ENCODE measurements at regions not wholly inside any gene's neighbourhood (a gene's known extent, or its start where the extent isn't known, plus 50 kb on each side); places are given as distances from the start of the nearest gene placed in this dataset.
A peak's percentile ranks its signal among the peaks of the same experiment; 100 is the strongest.
"Not testable (repeated sequence)": the region's sequence is repeated elsewhere in the genome, so short reads cannot be mapped to it uniquely, and the experiment has no call there.

DNA sequence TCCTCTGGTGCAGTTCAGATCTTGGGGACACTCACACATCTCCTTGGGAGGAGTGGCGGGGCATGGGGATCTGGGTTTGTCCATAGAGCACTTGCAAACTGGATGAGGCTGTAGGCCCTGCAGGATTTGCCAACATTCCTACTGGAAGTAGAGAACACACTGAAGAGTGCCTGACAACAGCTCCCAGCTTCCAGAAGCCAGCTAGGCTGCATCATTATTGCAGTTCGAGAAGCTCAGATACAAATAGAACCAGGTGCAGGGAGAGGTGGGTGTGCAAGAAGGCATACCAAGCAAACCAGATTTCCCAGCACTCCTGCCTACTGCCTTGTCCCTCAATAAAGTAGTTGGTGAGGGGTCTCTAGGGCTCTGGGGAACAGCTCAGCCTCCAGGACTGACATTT, 52.5 kb downstream of the RHOB start:
- H3K9me3 ChIP-seq, result no peaks in the 10 kb centered on the region
- H3K36me3 ChIP-seq, result no peaks in the 10 kb centered on the region
- H3K4me1 ChIP-seq, result no peaks in the 10 kb centered on the region
- TF ChIP-seq, protein P1, sequence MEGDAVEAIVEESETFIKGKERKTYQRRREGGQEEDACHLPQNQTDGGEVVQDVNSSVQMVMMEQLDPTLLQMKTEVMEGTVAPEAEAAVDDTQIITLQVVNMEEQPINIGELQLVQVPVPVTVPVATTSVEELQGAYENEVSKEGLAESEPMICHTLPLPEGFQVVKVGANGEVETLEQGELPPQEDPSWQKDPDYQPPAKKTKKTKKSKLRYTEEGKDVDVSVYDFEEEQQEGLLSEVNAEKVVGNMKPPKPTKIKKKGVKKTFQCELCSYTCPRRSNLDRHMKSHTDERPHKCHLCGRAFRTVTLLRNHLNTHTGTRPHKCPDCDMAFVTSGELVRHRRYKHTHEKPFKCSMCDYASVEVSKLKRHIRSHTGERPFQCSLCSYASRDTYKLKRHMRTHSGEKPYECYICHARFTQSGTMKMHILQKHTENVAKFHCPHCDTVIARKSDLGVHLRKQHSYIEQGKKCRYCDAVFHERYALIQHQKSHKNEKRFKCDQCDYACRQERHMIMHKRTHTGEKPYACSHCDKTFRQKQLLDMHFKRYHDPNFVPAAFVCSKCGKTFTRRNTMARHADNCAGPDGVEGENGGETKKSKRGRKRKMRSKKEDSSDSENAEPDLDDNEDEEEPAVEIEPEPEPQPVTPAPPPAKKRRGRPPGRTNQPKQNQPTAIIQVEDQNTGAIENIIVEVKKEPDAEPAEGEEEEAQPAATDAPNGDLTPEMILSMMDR (IDR thresholded peaks at IDR 0.05), result no peak
- TF ChIP-seq POLR2A (IDR thresholded peaks at IDR 0.05) (no peak), EP300 (IDR thresholded peaks at IDR 0.05; ENCODE audit: low read depth) (no peak), POLR2AphosphoS5 (IDR thresholded peaks at IDR 0.05) (no peak)
- intact Hi-C loops (cut with DNase I; ENCODE audit: low total_unique reads) (no loop called here), in situ Hi-C loops (cut with MboI; ENCODE audit: low pct_ligation_motif_present in 1 of 4, low pct_unique_long_range_greater_than_20kb in 1 of 4, low sequenced_read_pairs in 3 of 4) (no loop called here)
- H3K4me3 ChIP-seq, result no peak overlapping the region
- WGBS, 2 donors (ENCODE audit: low coverage in 1 of 2), result 84% methylated on average over 2 of the region's 2 CpGs; no CpG with 5 or more reads in 1 of the 2 donors
- H3K27ac ChIP-seq, result no peak overlapping the region
- DNase-seq, result no peak
- no peaks in the 10 kb centered on the region for H3K27me3 ChIP-seq

- H3K36me3 ChIP-seq, result no peaks in the 10 kb centered on the region
- in situ Hi-C loops (cut with MboI; ENCODE audit: low pct_ligation_motif_present in 1 of 4, low pct_unique_long_range_greater_than_20kb in 1 of 4, low sequenced_read_pairs in 3 of 4), result no loop called here
- no peak overlapping the region for H3K4me3 ChIP-seq
- H3K4me1 ChIP-seq, result no peaks in the 10 kb centered on the region
- H3K27me3 ChIP-seq, result no peaks in the 10 kb centered on the region
- DNase-seq, result no peak
- H3K9me3 ChIP-seq, result no peaks in the 10 kb centered on the region
- 59 to 76% methylated on average over 2 to 4 of the region's 4 CpGs for WGBS, 2 donors (ENCODE audit: low coverage in 1 of 2)
- TF ChIP-seq EP300 (IDR thresholded peaks at IDR 0.05; ENCODE audit: low read depth), result no peak
- TF ChIP-seq POLR2AphosphoS5 (IDR thresholded peaks at IDR 0.05), result peak; percentile 16 to 27 (median 21)
- intact Hi-C loops (cut with DNase I; ENCODE audit: low total_unique reads), result no loop called here
- H3K27ac ChIP-seq, result no peak overlapping the region
Measured at GRCh38 chr2:20501974-20502373, 55.1 kb downstream of the RHOB start.

- H3K27me3 ChIP-seq; intact Hi-C loops (cut with DNase I; ENCODE audit: low total_unique reads); H3K27ac ChIP-seq; H3K9me3 ChIP-seq; H3K36me3 ChIP-seq; H3K4me3 ChIP-seq; DNase-seq; H3K4me1 ChIP-seq; in situ Hi-C loops (cut with MboI; ENCODE audit: low pct_ligation_motif_present in 1 of 4, low pct_unique_long_range_greater_than_20kb in 1 of 4, low sequenced_read_pairs in 3 of 4): not testable (repeated sequence)
- 69 to 77% methylated on average over 12 of the region's 12 CpGs for WGBS, 2 donors (ENCODE audit: low coverage in 1 of 2)
Measured at GRCh38 chr2:20502496-20502895, 55.6 kb downstream of the RHOB start.

DNA sequence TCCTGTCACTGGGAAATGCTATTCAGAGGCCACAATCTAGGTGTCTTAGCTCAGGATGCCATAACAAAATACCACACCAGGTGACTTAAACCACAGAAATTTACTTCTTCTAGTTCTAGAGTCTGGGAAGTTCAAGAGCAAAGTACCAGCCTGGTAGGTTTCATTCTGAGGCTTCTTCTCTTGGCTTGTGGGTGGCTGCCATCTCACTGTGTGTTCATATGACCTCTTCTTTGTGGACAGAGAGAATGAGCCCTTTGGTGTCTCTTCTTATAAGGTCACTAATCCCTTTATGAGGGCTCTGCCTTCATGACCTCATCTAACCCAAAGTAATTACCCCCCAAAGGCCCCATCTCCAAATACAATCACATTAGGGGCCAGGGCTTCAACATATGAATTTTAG, 57.3 kb downstream of the RHOB start:
- no peak overlapping the region for H3K27ac ChIP-seq
- H3K9me3 ChIP-seq, result no peaks in the 10 kb centered on the region
- H3K4me1 ChIP-seq, result no peaks in the 10 kb centered on the region
- in situ Hi-C loops (cut with MboI; ENCODE audit: low pct_ligation_motif_present in 1 of 4, low pct_unique_long_range_greater_than_20kb in 1 of 4, low sequenced_read_pairs in 3 of 4) (no loop called here), intact Hi-C loops (cut with DNase I; ENCODE audit: low total_unique reads) (no loop called here)
- H3K27me3 ChIP-seq, result no peaks in the 10 kb centered on the region
- no peaks in the 10 kb centered on the region for H3K36me3 ChIP-seq
- no peak for DNase-seq
- H3K4me3 ChIP-seq, result no peak overlapping the region
- TF ChIP-seq POLR2AphosphoS5 (IDR thresholded peaks at IDR 0.05), result no peak
- TF ChIP-seq EP300 (IDR thresholded peaks at IDR 0.05; ENCODE audit: low read depth), result no peak
- TF ChIP-seq, protein P1 (IDR thresholded peaks at IDR 0.05), result no peak
- TF ChIP-seq POLR2A (IDR thresholded peaks at IDR 0.05), result no peak

DNA sequence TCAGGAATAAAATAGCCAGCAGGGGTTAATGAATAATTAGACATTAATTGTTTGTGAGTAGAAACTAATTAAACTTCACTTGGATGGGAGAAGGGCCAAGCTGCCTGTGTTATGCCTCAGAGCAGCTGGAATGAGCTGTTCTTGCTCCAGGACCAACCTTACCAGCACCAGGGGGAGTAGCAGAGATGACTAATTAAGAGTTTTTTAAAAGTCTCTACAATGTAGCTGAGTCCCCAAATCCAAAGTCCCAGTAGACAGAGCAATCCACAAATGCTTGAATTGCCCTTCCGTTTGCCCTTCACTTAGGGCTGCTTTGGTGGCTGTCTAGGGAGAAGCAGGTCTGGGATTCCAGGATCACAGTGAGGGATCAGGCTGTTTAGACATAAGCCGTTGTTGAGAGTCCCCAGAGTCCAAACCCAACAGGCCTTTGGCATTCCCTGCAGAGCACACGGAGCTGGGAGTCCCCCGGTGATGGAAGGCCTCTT, 59.4 kb downstream of the RHOB start:
- no peaks in the 10 kb centered on the region for H3K9me3 ChIP-seq
- 92% methylated on average over 4 of the region's 4 CpGs; no CpG with 5 or more reads in 1 of the 2 donors for WGBS, 2 donors (ENCODE audit: low coverage in 1 of 2)
- H3K27me3 ChIP-seq, result no peaks in the 10 kb centered on the region
- TF ChIP-seq POLR2A (IDR thresholded peaks at IDR 0.05) (no peak), EP300 (IDR thresholded peaks at IDR 0.05; ENCODE audit: low read depth) (no peak), POLR2AphosphoS5 (IDR thresholded peaks at IDR 0.05) (no peak)
- TF ChIP-seq, protein P1 (IDR thresholded peaks at IDR 0.05), result no peak
- no peak overlapping the region for H3K4me3 ChIP-seq
- intact Hi-C loops (cut with DNase I; ENCODE audit: low total_unique reads), result no loop called here
- no peak for DNase-seq
- in situ Hi-C loops (cut with MboI; ENCODE audit: low pct_ligation_motif_present in 1 of 4, low pct_unique_long_range_greater_than_20kb in 1 of 4, low sequenced_read_pairs in 3 of 4), result no loop called here
- no peaks in the 10 kb centered on the region for H3K4me1 ChIP-seq
- H3K36me3 ChIP-seq, result no peaks in the 10 kb centered on the region
- no peak overlapping the region for H3K27ac ChIP-seq
